Stimulated activated CD4-positive, alpha-beta T cell treated with anti-CD3 and anti-CD28 coated beads, Interleukin-1b, Interleukin-23, amount 100 ng/mL, for 4 hours (primary cell): ENCODE measurements at regions not wholly inside any gene's neighbourhood (a gene's known extent, or its start where the extent isn't known, plus 50 kb on each side); places are given as distances from the start of the nearest gene placed in this dataset.
"Not testable (repeated sequence)": the region's sequence is repeated elsewhere in the genome, so short reads cannot be mapped to it uniquely, and the experiment has no call there.

ENCODE experiments used
- DNase-seq, 2 donors: peaks; one replicate each; pipeline ENCODE4 v3.0.0-alpha.2; 2020; ENCODE audit warnings: low read depth in 2 of 2

DNA sequence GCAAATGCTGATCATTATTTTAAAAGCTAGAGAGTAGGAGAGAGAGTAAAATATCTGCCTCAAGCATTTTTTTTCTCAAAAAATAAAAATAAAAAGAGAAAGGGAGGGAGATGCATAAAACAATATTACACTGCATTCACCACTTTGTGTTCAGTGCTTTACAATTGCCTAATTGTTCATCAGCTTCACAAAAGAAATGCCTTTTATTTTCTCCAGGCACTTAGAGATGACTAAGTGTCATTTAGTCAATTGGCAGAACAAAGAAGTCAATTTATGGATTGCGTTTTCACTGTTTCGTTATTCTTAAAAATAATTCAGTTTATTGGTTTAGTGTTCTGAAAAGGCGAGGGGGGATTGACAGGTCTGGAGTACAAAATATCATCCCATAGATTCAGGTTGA lies 232.5 kb upstream of the CCNH start:
- no peak for DNase-seq

DNA sequence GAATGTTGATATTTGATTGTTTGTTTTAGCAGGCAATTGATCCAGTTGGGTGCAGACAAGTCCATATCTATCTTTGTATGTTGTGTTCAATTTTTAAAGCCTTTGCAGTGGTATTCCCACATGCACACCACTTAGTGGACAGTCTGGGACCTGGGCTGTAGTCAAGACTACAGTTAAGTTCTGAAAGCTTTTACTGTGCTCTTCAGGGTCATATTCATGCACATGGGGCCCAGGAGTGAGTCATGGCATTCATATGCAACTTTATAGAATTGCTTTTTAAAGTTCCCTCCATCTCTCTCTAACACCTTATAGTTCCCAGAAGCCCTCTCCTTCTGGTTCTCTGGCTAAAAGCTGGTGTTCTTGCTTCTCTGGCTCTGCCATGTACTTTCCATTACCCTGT lies 228.2 kb upstream of the CCNH start:
- DNase-seq, result no peak

DNA sequence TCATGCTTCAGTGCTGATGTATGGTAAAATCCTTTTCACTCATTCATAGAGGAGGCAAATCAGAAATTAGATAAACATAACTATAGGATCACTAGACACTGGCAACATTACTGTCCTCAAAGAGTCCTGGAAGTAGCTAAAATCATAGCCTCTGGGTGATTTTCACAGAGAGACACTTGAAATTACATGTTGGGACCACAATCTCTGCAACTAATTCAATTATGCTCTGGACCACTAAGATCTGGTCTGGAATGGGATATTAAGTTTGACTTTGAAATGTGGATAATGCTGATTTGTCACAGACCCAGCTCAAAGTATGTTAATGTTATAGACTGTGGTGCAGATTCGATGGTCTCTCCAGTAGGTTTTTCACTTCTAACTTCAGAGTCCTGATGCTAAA lies 214.6 kb upstream of the CCNH start:
- DNase-seq, result no peak

DNA sequence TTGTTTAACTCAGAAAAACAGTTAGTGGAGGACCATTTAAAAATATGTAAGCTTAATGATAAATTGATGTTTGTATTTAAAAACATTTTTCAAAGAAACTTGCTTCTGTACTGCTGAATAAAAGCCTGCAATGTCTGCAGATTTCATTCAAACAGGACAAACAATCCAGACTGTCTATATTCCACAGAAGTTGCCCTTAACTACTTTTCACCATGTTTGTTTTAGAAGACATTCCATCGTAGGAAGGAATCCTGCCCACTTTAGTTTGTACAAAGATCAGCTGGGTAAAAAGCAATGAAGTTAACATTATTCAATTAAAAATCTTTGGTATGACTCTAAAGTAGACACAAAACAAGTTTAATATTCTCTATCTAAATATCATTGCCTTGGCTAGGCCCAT lies 195.7 kb upstream of the CCNH start:
- DNase-seq, result no peak

DNA sequence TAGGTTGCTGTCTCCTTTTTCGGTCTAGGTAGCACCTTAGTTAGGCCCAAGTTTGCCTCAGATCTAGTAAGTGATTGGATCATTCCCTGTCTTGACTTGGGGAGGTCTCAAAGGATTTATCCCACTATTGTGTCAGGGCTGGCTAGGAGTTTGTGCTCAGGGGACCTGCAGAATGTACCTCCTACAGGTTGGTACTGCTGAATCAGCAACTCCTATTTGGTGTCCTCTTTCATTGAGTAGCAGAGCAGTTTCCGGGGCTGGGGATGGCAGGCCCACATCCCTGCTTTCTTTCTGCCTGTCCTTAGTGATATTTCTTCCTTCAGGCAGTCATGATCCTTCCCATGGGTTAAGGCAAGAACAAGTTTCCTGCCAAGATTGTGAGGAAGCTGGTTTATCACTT lies 192.9 kb upstream of the CCNH start:
- no peak for DNase-seq

DNA sequence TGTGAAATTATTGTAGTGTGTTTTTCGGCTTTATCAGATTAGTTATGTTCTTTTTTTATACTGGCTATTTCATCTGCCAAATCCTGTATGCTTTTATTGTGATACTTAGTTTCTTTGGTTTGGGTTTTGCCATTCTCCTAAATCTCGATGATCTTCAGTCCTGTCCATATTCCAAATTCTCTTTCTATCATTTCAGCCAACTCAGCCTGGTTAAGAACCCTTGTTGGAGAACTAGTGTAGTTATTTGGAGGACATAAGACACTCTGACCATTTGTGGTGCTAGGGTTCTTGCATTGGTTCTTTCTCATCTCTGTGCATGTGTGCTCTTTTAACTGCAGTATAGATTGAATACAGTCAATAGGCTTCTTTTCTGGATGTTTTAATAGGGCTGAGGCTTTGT lies 187.0 kb upstream of the CCNH start:
- no peak for DNase-seq

DNA sequence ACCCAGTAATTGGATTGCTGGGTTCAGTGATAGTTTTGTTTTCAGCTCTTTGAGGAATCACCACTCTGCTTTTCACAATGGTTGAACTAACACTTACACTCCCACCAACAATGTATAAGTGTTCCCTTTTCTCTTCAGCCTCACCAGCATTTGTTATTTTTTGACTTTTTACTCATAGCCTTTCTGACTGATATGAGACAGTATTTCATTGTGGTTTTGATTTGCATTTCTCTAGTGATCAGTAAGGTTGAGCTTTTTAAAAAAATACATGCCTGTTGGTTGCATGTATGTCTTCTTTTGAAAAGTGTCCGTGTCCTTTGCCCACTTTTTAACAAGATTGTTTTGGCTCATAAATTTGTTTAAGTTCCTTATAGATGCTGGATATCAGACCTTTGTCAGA lies 185.7 kb upstream of the CCNH start:
- no peak for DNase-seq

DNA sequence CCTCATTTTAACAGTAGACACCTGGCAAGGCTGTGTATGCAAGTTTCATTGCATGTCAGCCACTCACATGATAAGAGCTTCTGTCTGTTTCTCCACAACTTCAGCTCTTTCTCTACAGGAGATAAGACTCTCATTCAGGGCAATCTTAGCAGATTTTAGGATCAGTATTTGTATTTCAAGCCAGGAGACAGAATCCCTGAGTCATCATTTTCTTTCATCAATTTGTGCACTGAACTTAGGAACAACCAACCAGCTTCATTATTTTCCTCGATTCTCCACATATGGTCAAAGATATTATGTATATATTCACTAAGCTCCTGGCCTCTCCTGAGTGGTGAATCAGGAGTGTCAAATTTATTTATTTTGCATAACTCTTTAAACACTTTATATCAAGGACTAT lies 181.8 kb upstream of the CCNH start:
- no peak for DNase-seq

DNA sequence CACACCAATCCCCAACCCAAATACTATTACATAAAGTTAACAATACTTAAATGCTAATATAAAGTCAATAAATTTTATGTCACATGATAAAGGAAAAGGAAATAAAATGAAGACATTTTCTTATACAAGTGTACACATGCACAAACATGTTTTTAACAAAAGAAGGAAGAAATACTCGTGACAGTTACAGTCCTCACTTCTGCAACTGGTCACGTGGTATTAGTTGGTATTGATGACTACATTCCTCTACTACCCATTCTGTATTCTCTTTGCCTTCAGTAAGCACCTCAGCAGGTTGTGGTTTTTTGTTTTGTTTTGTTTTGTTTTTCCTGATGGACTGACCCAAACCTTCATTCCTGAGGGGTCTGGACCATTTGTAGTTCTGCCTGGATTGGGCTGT lies 176.9 kb upstream of the CCNH start:
- no peak for DNase-seq

DNA sequence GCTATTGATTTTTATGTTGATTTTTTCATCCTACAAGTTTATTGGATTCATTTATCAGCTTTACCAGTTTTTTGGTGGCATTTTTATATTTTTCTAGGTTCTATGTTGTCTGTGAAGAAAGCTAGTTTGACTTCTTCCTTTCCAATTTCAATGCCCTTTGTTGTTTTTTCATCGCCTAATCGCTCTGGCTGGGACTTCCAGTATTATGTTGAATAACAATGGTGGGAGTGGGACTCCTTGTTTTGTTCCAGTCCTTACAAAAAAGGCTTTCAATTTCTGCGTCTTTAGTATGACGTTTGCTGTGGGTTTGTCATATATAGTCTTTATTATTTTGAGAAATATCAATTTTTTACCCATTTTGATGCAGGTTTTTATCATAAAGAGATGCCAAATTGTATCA lies 175.6 kb upstream of the CCNH start:
- no peak for DNase-seq

DNA sequence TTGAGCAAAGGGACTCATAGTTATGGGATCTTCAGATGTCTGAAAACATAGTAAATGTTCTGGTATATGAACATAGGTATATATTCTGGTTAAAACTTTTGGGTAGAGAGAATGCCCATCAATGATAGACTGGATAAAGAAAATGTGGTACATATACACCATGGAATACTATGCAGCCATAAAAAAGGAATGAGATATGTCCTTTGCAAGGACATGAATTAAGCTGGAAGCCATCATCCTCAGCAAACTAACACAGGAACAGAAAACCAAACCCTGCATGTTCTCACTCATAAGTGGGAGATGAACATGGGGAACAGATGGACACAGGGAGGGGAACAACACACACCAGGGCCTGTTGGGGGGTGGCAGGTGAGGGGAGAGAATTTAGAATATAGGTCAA lies 171.0 kb upstream of the CCNH start:
- DNase-seq, result not testable (repeated sequence)

DNA sequence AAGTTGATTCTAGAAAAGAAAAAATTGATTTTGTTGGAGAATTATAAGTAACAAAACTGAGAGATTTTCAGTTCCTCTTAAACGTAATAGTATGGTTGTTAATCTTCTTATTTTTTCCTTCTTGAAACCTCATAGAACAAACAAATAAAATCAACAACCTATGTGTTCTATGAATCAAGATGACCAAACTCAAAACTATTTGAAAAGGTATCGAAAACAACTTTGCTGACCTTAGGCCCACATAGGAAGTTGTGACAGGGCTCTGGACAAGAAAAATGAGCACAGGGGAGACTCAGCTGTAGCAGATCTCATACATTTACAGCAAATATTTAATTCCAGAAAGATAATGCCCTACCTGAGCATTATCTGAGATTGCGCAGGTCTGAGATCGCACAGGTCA lies 169.4 kb upstream of the CCNH start:
- no peak for DNase-seq

DNA sequence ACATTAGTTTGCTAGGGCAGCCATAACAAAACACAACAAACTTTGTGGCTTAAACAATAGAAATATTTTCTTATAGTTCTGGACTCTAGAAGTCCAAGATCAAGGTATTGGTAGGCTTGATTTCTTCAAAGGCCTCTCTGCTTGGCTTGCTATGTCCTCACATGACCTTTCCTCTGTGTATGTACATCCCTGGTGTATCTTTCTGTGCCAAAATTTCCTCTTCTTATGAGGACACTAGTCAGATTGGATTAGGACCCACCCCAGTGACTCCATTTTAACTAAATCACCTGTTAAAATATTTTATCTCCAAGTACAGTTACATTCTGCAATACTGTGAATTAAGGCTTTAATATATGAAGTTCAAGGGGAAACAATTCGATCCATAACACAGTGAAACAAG lies 168.9 kb upstream of the CCNH start:
- no peak for DNase-seq

DNA sequence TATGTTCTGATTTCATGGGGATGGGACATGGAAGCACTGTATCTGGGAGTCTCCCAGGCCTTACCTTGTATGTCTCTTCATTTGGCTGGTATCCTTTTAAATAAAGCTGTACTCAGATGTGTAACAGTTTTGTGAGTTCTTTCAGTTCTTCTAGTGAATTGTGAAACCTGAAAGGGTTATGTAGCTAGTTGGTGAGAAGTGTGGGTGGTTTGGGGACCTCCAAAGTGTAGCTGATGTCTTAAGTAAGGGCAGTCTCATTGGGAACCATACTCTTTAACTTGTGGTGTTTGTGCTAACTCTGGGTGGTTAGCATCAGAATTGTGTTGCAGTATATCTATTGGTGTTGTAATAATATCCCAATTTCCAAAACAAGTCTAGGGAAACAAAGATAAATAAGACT lies 166.9 kb upstream of the CCNH start:
- DNase-seq, result no peak

DNA sequence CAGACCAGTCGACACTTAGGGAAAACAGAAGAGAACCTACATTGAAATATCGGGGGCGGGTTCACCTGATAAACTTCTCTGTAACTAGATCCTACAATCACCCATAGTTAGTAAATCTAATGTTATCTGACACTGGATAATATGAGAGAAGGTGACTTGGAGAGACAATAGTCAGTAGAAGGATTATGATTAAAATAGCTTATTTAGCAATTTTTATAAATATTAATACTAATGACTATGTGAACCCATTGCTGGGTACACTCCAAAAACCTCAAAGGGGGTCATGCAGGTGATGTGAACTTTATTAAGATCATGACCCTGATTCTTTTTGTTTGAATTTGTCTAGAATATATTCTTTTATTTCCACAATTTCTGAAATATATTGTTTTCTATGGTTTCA lies 164.1 kb upstream of the CCNH start:
- no peak for DNase-seq

DNA sequence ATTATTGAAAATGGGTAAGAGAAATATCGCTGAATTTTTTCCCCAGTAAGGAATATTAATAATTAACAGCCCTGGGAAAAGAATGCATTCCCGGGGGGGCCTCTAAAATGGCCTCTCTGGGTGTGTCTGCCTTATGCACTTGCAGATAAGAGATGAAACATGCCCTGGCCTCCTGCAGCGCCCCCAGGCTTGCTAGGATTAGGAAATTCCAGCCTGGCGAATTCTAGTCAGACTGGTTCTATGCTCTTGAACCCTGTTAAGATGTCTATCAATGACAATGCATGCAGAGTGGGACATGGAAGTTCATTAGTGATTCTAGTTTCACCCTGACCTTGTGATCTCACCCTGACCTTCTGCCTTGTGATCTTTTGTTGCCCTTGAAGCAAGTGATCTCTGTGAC lies 163.6 kb upstream of the CCNH start:
- DNase-seq, result not testable (repeated sequence)

DNA sequence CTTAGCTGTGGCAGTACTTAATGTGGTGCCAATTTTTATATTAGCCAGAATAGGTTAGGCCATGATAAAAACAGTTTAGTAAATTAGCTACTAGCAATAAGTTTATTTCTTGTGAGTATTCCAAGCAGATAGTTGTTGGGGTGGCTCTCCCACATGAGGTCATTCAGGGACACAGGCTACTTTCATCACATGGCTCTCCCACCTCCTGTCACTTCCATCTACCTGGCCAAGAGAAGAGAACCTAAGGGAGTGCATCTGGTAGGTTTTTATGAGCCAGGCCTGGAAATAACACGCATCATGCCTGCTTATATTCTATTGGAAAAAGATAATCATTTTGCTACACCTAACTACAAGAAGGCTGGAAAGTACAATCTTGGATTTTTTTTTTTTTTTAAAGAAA lies 161.4 kb upstream of the CCNH start:
- no peak for DNase-seq

DNA sequence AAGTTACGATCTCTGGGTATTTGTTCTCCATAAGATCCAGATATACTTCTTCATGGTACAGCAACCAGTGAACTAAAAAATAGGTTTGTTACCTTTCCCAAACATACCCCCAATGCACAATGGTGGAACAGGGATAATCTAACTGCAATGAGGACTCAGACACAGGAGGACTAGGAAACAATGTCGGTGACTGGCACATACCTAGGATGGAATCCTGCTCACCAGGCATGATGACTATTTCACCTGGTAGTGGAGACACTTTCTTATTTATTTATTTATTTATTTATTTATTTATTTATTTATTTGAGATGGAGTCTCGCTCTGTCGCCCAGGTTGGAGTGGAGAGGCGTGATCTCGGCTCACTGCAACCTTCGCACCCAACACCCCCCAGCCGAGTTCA lies 159.9 kb upstream of the CCNH start:
- no peak for DNase-seq

DNA sequence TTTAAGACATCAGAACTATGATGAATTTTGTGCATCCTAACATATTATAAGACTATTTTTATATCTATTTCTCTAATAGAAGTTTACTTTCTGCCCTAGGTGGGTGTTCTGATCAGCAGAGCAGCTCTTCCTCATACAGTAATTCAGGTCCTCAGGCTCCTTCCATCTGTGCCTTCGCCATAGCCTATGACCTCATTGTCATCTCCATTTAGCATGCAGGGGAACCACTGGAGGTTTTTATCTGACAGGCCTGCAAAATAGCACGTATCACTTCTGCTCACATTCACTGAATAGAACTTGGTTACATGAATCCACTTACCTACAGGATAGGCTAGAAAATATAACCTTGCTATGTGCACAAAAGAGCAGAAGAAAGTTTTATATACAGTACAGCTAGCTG lies 159.4 kb upstream of the CCNH start:
- no peak for DNase-seq

DNA sequence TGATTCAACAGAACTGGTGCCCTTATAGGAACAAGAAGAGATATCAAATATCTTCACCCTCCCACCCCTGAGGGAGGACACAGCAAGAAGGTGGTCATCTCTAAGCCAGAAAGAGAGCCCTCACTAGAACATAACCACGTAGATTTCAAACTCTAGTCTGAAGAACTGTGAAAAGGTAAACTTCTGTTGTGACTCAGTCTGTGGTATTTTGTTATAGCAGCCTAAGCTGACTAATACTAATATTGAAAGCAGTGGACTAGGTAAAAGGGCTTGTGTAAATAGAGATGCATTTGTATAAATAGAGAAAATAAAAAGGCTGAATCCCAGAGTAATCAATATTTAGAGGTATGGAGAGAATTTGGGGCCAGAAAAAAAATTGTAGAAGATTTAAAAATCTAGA lies 157.6 kb upstream of the CCNH start:
- DNase-seq, result no peak

DNA sequence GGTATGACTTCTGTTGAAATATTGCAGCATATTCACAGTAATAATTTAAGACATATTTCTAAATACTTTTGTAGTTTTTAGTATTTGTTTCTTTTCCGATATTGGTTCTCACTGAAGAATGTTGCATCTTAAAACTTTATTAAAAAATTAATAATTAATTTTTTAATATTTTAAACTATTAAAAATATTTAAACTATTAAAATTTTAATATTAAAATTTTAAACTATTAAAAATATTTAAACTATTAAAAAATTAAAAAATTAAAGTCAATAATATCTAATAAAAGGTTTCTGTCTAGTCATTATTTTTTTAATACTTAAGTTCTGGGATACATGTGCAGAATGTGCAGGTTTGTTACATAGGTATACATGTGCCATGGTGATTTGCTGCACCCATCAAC lies 149.3 kb upstream of the CCNH start:
- DNase-seq, result no peak

DNA sequence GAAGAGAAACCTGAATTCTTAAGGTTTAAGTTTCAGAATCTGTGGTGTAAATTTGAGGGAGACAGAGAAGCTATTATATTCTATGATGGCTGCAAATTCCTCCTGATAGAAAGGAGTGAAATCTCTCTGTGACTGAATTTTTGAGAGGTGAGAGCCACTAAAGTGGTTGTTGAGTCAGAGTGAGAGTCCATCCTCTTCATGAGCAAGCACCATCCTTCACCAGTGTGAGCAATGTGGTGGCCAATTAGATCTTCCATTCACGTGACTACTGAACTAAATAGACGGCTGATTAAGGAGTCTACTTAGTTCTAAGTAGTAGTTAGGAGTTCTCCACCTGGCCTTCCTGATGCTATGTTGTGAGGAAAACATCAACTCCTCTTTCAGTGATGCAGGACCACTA lies 147.8 kb upstream of the CCNH start:
- no peak for DNase-seq

DNA sequence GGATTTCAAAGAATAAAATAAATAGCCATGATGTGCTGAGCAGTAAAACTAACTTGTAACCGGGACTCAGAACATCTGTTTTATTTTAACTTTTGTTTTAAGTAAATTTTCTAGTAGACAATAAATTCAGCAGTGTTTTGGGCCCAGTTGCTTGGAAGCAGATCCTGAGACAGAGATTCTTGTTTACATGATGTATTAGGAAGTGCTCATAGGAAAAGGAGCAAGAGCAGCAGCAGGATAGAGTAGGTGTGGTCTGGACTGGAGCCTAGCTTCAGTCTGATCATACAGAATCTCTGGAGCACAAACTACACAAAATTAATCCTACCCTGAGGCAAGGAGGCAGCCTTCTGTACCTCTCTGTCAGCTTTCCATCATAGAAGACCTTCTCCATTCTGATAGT lies 139.2 kb upstream of the CCNH start:
- no peak for DNase-seq

DNA sequence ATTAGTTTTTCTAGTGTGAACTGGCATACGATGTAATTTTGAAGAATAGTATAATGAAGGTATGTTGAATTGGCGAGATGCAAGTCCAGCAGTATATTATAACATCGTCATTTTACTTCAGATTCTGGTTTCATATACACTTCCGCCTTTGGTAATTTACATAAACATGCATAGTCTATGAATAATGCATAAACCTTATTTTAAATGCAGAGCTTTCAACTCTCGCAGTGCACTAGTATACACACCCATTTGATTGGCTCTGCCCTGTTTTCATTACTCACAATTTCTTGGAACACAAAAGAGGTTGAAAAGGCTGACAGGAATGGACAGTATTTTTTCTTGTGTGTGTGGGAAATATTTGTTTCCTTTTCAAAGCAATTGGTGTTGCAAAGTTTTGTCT lies 128.9 kb upstream of the CCNH start:
- DNase-seq, result no peak

DNA sequence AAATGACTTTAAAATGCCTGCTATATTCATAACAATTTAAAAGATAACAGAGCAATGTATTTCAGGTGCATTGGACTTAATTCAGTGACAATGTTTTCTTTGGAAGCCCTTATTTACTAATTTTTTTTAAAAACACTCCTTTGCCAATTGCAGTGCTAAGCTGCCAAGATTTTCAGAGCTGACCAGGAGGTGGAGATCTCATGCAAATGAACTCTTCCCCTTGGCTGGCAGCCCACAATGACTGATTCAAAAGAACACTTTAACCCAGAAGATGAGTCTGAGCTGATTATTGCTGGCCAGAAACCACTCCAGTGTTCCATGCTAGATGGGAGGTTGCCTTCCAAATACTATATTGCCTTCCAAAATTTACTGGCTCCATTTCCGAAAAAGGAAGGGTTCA lies 128.3 kb upstream of the CCNH start:
- DNase-seq, result no peak
